ENCODE measurements at regions not wholly inside any gene's neighbourhood (a gene's known extent, or its start where the extent isn't known, plus 50 kb on each side); places are given as distances from the start of the nearest gene placed in this dataset.

DNA sequence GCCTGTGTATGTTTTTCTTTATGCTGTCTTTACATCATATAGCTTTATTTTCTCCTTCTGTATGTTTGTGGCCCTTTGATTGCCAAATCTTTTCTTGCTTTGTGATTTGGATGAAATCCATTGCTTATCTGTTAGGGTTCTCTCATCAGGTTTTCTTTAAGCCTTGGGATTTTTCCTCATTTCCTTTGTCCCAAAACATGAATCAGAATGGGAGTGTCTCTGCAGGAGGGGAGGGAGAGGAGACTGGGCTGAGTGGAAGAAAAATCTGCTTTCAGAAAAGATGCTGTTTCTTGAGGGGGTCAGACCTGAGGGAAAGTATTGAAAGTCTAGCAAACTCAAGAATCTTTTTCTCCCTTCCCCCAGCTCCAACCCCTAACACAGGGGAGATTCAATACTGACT, 758.0 kb upstream of the MMS22L start:
- no peaks in the 10 kb centered on the region for H3K36me3 Mint-ChIP-seq (ENCODE audit: low read depth)
- H3K4me1 Mint-ChIP-seq (ENCODE audit: low read depth): no peaks in the 10 kb centered on the region
- H3K9me3 Mint-ChIP-seq: peaks cover 24% of the 10 kb centered on the region
- no peak for DNase-seq
- no peak overlapping the region for H3K27ac Mint-ChIP-seq
- H3K27me3 Mint-ChIP-seq (ENCODE audit: insufficient read depth): no peaks in the 10 kb centered on the region
- H3K4me3 Mint-ChIP-seq: no peak overlapping the region
- TF ChIP-seq, protein P1, sequence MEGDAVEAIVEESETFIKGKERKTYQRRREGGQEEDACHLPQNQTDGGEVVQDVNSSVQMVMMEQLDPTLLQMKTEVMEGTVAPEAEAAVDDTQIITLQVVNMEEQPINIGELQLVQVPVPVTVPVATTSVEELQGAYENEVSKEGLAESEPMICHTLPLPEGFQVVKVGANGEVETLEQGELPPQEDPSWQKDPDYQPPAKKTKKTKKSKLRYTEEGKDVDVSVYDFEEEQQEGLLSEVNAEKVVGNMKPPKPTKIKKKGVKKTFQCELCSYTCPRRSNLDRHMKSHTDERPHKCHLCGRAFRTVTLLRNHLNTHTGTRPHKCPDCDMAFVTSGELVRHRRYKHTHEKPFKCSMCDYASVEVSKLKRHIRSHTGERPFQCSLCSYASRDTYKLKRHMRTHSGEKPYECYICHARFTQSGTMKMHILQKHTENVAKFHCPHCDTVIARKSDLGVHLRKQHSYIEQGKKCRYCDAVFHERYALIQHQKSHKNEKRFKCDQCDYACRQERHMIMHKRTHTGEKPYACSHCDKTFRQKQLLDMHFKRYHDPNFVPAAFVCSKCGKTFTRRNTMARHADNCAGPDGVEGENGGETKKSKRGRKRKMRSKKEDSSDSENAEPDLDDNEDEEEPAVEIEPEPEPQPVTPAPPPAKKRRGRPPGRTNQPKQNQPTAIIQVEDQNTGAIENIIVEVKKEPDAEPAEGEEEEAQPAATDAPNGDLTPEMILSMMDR (IDR thresholded peaks at IDR 0.05): no peak

- DNase-seq: no peak
- Mint-ChIP-seq H3K4me3 (no peak overlapping the region), H3K4me1 (ENCODE audit: low read depth) (no peaks in the 10 kb centered on the region), H3K36me3 (ENCODE audit: low read depth) (no peaks in the 10 kb centered on the region), H3K27me3 (ENCODE audit: insufficient read depth) (no peaks in the 10 kb centered on the region), H3K9me3 (peaks cover 18% of the 10 kb centered on the region), H3K27ac (no peak overlapping the region)
- TF ChIP-seq, protein P1 (IDR thresholded peaks at IDR 0.05): no peak
Measured at GRCh38 chr6:98041921-98042320, 758.9 kb upstream of the MMS22L start.

DNA sequence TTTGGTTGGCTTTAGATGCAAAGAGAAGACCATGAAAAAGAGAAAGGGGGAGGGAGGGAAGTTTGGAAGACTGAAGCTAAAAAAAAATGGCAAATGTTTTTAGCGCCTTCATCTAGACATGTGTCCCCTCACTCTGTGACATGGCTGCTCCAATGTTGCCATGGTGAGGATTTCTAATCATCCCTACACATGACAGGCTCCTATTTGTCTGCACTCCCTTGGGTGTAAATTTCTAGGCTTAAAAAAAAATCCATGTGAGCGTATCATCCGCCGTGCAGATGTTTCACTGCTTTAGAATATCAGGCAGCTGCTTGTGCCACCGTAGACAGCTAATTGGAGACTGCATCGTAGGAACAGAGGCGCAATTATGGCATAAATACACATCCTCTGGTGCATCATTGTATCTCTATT, 761.1 kb upstream of the MMS22L start:
- no peaks in the 10 kb centered on the region for H3K27me3 Mint-ChIP-seq (ENCODE audit: insufficient read depth)
- no peak for DNase-seq
- TF ChIP-seq, protein P1 (IDR thresholded peaks at IDR 0.05): no peak

GRCh38 chr6:98044791-98045470, 761.9 kb upstream of the MMS22L start:
- no peak for DNase-seq
- no peaks in the 10 kb centered on the region for H3K27me3 Mint-ChIP-seq (ENCODE audit: insufficient read depth)
- no peaks in the 10 kb centered on the region for H3K4me1 Mint-ChIP-seq (ENCODE audit: low read depth)
- TF ChIP-seq, protein P1 (IDR thresholded peaks at IDR 0.05): no peak
- no peak overlapping the region for H3K27ac Mint-ChIP-seq
- peaks cover 33% of the 10 kb centered on the region for H3K9me3 Mint-ChIP-seq
- no peak overlapping the region for H3K4me3 Mint-ChIP-seq
- no peaks in the 10 kb centered on the region for H3K36me3 Mint-ChIP-seq (ENCODE audit: low read depth)

More for the DNA sequence above, 761.1 kb upstream of the MMS22L start:
- Mint-ChIP-seq H3K4me3 (no peak overlapping the region), H3K4me1 (ENCODE audit: low read depth) (no peaks in the 10 kb centered on the region), H3K9me3 (peaks cover 29% of the 10 kb centered on the region), H3K27ac (no peak overlapping the region), H3K36me3 (ENCODE audit: low read depth) (no peaks in the 10 kb centered on the region)

GRCh38 chr6:98047164-98047563, 764.1 kb upstream of the MMS22L start:
- TF ChIP-seq, protein P1 (IDR thresholded peaks at IDR 0.05): no peak
- no peak overlapping the region for H3K4me3 Mint-ChIP-seq
- H3K36me3 Mint-ChIP-seq (ENCODE audit: low read depth): no peaks in the 10 kb centered on the region
- H3K4me1 Mint-ChIP-seq (ENCODE audit: low read depth): no peaks in the 10 kb centered on the region
- peaks cover 22% of the 10 kb centered on the region for H3K9me3 Mint-ChIP-seq
- no peak overlapping the region for H3K27ac Mint-ChIP-seq
- DNase-seq: no peak
- no peaks in the 10 kb centered on the region for H3K27me3 Mint-ChIP-seq (ENCODE audit: insufficient read depth)
